ENCODE measurements at regions not wholly inside any gene's neighbourhood (a gene's known extent, or its start where the extent isn't known, plus 50 kb on each side); places are given as distances from the start of the nearest gene placed in this dataset.

DNA sequence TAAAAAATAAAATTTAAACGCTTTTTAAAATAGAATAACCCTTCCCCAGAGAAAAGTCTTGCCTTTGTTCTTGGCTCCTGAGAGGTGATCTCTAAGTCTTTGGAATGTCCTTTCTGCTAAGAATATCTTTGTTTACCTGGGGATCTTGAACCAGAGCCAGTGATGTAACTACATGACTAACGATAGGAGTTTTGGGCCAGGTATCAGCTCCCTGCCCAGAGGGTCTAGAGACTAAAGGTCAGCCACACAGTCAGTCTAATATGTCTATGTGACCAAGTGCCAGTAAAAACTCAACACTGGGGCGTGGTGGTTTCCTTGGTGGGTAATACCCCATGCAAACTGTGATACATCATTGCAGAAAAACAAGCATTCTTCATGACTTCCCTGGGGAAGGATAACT is 1351.9 kb upstream of the C9orf72 start:
- intact Hi-C loops (cut with micrococcal nuclease; ENCODE audit: unreplicated experiment) = no loop called here
- no peaks in the 10 kb centered on the region for H3K79me2 ChIP-seq (ENCODE audit: insufficient read depth, low read length)
- no TSS peak for BruUV-seq (replicated peaks)

More for the DNA sequence above, 1351.9 kb upstream of the C9orf72 start:
- POLR2A ChIA-PET = no interaction called here
- FAIRE-seq (no peak), ATAC-seq (no peak), DNase-seq (ENCODE audit: low spot score) (no peak)
- Histone ChIP-seq H3K4me2 (ENCODE audit: low read depth, low read length) (no peak overlapping the region), H2AFZ (ENCODE audit: low read length) (no peak overlapping the region), H4K20me1 (ENCODE audit: insufficient read depth, low read length) (no peaks in the 10 kb centered on the region), H3K4me3 (replicated peaks in 1 of 3; ENCODE audit: insufficient read depth in 1 of 3, low read depth in 2 of 3, low read length in 3 of 3) (no peak overlapping the region), H3K27ac (ENCODE audit: extremely low read length, insufficient read depth, low read length) (no peak overlapping the region), H3K4me1 (ENCODE audit: insufficient read depth, low read length) (no peaks in the 10 kb centered on the region), H3K27me3 (ENCODE audit: control insufficient read depth in 1 of 2, insufficient read depth in 2 of 2, low read length in 2 of 2) (no peaks in the 10 kb centered on the region), H3K9me3 (ENCODE audit: low read length) (no peaks in the 10 kb centered on the region), H3K36me3 (replicated peaks in 1 of 2; ENCODE audit: control insufficient read depth in 1 of 2, insufficient read depth in 2 of 2, low read length in 2 of 2) (no peaks in the 10 kb centered on the region), H3K9ac (ENCODE audit: insufficient read depth, low read depth, low read length) (no peak overlapping the region)
- in situ Hi-C loops (cut with HindIII; ENCODE audit: extremely low pct_ligation_motif_present, low pct_unique_long_range_greater_than_20kb) = no loop called here
- WGBS (ENCODE audit: low lambda C conversion rate) = 0% methylated on average over 3 of the region's 3 CpGs
- TF ChIP-seq FOXO1 (CRISPR knock-in tag; IDR thresholded peaks at IDR 0.05) = no peak
- no peak for TF ChIP-seq ZNF878 (CRISPR knock-in tag; IDR thresholded peaks at IDR 0.05)
- TF ChIP-seq ETV5 (CRISPR knock-in tag; IDR thresholded peaks at IDR 0.05; ENCODE audit: borderline replicate concordance) = no peak
- TF ChIP-seq THRA (CRISPR knock-in tag; IDR thresholded peaks at IDR 0.05; ENCODE audit: borderline replicate concordance) = no peak
- no peak for TF ChIP-seq KDM6A (CRISPR knock-in tag; IDR thresholded peaks at IDR 0.05; ENCODE audit: low read depth)
- no peak for TF ChIP-seq SMAD9 (CRISPR knock-in tag; IDR thresholded peaks at IDR 0.05)
- no peak for TF ChIP-seq ZBTB3 (CRISPR knock-in tag; IDR thresholded peaks at IDR 0.05; ENCODE audit: borderline replicate concordance, low read depth)
- TF ChIP-seq, protein P1, sequence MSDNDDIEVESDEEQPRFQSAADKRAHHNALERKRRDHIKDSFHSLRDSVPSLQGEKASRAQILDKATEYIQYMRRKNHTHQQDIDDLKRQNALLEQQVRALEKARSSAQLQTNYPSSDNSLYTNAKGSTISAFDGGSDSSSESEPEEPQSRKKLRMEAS (IDR thresholded peaks at IDR 0.05) = no peak
- TF ChIP-seq, protein P2, sequence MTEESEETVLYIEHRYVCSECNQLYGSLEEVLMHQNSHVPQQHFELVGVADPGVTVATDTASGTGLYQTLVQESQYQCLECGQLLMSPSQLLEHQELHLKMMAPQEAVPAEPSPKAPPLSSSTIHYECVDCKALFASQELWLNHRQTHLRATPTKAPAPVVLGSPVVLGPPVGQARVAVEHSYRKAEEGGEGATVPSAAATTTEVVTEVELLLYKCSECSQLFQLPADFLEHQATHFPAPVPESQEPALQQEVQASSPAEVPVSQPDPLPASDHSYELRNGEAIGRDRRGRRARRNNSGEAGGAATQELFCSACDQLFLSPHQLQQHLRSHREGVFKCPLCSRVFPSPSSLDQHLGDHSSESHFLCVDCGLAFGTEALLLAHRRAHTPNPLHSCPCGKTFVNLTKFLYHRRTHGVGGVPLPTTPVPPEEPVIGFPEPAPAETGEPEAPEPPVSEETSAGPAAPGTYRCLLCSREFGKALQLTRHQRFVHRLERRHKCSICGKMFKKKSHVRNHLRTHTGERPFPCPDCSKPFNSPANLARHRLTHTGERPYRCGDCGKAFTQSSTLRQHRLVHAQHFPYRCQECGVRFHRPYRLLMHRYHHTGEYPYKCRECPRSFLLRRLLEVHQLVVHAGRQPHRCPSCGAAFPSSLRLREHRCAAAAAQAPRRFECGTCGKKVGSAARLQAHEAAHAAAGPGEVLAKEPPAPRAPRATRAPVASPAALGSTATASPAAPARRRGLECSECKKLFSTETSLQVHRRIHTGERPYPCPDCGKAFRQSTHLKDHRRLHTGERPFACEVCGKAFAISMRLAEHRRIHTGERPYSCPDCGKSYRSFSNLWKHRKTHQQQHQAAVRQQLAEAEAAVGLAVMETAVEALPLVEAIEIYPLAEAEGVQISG (CRISPR knock-in tag; IDR thresholded peaks at IDR 0.05) = no peak
- no peak for TF ChIP-seq BRCA1 (CRISPR knock-in tag; IDR thresholded peaks at IDR 0.05)
- CTCF ChIA-PET (ENCODE audit: low intra/inter-chr PET ratio, low total read pairs) = no interaction called here
